GM21423 (cell line): ENCODE measurements at regions not wholly inside any gene's neighbourhood (a gene's known extent, or its start where the extent isn't known, plus 50 kb on each side); places are given as distances from the start of the nearest gene placed in this dataset.
"Not testable (repeated sequence)": the region's sequence is repeated elsewhere in the genome, so short reads cannot be mapped to it uniquely, and the experiment has no call there.

Experiments used
- ATAC-seq: cut with Tn5 transposase; IDR thresholded peaks from one replicate; pipeline ENCODE4 v1.9.1; 2021; ENCODE audit warnings: mild to moderate bottlenecking, moderate library complexity; ENCODE audit not compliant: unreplicated experiment

DNA sequence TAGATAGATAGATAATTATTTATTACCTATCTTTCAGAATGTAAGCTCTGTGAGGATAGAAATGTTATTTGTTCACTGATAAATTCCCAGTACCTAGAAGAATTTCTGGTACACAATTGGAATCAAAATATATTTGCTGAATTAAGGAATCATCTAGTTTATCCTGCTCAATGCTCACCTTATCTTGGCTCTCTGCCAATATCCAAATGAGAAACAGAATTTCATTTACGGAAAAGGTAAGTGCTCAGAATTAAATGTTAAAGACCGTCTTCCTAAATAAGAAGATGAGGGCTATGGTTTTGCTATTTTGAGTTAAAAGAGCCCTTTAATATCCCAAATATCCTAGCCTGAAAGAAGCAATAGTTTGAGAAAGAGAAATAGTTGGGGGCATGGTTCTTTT is 232.1 kb upstream of the PDE4D start:
- no peak for ATAC-seq

GRCh38 chr5:60102961-60103693 is 209.6 kb upstream of the PDE4D start:
- ATAC-seq: no peak

DNA sequence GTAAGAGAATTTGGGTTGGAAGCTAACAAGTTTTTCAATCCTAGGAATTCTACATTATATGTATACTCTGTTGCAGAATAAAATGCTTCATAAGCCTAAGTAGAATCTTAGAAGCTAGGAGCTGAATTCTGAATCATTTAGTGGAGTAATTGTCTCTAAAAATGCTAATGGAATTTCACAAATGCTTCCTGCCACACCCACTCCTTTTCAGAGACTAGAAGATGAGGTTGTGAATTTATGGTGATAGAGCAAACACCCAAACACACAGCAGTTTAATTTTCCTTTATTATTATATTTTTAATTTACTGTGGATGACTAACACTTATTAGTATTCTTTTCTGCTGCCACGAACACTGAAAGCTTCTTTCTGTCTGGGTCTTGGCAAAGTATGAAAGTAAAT is 208.0 kb upstream of the PDE4D start:
- ATAC-seq: no peak

DNA sequence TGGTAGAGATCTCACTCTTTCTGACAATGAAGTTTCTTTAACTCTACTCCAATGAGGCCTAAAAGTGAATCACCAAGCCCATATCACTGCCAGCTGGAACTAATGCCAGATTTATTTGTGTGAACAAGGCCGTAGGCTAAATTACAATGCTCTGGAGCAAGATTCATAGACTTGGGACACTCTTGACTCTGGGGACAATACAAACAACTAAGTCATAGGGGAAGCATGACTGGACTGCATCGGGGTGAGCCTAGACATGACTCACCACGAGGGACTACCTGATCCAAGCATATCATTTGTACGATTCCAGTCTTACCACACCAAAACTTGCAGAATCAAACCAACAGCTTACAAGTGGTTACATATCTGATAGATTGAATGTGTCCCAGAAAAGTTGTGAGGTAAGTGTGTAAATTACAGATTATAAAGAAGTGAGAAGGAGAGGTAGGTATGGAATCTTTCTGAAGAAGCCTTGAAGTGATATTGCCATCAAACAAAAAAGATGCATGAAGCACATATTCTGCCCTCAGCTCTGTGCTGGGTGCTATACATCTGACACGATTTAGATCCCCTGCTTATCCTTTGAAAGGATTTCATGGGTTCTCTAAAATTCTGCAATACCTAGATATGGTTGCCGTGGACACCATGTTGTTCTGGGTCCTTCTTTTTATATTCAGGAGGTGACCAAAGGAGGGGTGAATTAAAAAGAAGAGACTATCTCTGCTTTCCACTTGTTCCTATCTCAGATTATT is 199.3 kb upstream of the PDE4D start:
- no peak for ATAC-seq

- ATAC-seq: no peak
These were observed 193.1 kb upstream of the PDE4D start for GRCh38 chr5:60086583-60086982.

DNA sequence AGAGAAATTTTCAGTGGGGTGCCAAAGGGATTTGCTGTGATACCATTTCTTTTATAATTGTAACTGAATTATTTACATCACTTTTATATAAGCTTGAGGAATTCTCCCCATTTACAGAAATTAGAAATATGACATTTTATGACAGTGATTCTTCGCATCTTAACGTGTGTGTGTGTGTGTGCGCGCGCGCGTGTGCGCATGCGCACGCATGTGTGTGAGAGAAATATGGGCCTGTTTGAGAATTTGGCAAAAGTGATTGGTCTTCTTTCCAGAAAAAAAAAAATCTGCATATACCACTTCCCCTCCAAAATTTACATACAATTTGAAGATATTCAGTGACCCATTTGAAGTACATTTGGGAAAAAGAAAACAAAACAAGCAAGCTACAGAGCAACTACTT is 190.7 kb upstream of the PDE4D start:
- ATAC-seq: no peak

- no peak for ATAC-seq
These were observed 183.8 kb upstream of the PDE4D start for GRCh38 chr5:60077292-60077691.

GRCh38 chr5:60076746-60077145 is 183.2 kb upstream of the PDE4D start:
- ATAC-seq: no peak

DNA sequence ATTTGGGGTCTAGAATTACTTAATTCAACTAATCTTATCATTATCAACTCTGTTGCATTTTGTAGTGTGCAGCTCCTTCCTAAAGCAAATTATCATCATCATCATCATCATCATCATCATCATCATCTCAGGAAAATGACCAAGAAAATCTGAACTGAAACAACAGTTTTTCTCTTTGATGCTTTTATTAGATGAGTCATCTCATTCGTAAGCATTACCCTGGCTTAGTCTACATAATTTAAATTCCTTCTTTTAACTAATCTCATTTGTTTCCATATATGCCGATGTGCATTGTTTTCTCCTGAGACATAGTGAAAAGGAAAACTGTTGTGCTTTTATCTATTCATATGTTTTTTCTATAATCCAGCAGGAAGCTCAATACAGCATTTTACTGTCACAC is 173.0 kb upstream of the PDE4D start:
- ATAC-seq: no peak

- ATAC-seq: no peak
These were observed 166.9 kb upstream of the PDE4D start for GRCh38 chr5:60060389-60060788.

DNA sequence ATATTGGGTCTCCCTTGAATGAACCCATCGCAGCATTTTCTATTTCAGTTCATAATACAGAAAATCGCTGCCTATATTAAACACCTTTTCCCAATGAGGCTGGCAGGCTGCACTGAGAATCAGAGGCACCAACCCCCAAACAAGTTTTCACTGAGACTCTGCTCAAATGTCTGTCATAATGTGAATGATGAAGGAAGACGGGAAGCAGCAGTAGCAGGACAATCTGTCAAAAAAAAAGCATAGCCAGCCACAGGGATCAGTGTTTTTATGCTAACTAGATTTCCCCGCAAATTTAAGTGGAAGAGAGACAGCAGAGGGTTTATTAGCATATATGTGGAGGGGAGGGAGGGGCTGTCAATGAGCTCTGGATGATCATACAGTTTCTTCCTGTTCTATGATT is 162.7 kb upstream of the PDE4D start:
- ATAC-seq: no peak

DNA sequence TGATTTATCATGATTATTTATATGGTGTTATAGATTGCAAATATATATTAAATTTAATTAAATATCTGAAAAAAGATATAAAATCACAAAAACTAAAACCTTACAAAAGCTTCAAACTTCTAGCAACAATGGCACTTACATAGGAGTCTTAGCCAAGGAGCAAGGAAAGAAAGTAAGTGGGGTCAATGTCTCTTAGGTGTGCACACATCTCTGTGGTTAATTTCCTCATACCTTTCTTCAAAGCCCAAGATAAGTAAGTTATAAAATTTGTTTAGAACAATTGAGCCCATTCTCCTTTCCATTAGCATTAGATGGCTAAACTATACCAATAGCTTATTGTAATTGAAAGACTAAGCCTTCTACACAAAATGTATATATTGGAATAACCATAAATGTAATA is 161.6 kb upstream of the PDE4D start:
- no peak for ATAC-seq

DNA sequence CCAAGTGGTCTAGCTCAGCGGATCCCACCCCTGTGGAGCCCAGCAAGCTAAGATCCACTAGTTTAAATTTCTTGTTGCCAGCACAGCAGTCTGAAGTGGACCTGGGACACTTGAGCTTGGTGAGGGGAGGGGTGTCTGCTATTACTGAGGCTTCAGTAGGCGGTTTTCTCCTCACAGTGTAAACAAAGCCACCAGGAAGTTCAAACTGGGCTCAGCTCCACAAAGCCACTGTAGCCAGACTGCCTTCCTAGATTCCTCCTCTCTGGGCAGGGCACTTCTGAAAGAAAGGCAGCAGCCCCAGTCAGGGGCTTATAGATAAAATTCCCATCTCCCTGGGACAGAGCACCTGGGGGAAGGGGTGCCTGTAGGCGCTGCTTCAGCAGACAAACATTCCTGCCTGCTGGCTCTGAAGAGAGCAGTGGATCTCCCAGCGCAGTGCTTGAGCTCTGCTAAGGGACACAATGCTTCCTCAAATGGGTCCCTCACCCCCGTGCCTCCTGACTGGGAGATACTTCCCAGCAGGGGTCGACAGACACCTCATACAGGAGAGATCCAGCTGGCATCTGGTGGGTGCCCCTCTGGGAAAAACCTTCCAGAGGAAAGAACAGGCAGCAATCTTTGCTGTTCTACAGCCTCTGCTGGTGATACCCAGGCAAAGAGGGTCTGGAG is 148.6 kb upstream of the PDE4D start:
- not testable (repeated sequence) for ATAC-seq

DNA sequence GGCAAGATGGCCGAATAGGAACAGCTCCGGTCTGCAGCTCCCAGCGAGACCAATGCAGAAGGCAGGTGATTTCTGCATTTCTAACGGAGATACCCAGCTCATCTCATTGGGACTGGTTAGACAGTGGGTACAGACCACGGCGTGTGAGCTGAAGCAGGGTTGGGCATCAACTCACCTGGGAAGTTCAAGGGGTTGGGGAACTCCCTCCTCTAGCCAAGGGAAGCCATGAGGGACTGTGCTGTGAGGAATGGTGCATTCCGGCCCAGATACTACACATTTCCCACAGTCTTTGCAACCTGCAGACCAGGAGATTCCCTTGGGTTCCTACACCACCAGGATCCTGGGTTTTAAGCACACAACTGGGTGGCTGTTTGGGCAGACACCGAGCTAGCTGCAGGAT is 148.0 kb upstream of the PDE4D start:
- ATAC-seq: not testable (repeated sequence)

- no peak for ATAC-seq
These were observed 142.8 kb upstream of the PDE4D start for GRCh38 chr5:60036192-60036938.

- ATAC-seq: no peak
These were observed 132.6 kb upstream of the PDE4D start for GRCh38 chr5:60026161-60026560.

GRCh38 chr5:60024104-60024503 is 130.6 kb upstream of the PDE4D start:
- no peak for ATAC-seq

- no peak for ATAC-seq
These were observed 129.7 kb upstream of the PDE4D start for GRCh38 chr5:60023255-60023654.

DNA sequence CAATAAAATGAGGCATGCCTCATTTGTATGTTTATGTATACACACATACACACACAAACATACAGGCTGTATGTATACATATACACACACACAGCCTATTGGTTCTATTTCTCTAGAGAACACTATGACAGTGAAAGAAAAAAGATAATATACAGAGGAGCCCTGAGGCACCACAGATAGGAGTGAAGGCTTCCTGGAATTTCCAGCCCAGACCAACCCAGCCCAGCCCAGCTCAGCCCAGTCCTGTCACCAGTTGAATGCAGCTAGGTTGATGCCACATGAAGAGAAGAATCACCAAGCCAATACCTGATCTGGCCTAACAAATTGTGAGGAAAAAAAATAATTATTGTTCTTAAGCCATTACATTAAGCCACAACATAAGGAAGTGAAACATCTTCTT is 126.9 kb upstream of the PDE4D start:
- ATAC-seq: no peak

DNA sequence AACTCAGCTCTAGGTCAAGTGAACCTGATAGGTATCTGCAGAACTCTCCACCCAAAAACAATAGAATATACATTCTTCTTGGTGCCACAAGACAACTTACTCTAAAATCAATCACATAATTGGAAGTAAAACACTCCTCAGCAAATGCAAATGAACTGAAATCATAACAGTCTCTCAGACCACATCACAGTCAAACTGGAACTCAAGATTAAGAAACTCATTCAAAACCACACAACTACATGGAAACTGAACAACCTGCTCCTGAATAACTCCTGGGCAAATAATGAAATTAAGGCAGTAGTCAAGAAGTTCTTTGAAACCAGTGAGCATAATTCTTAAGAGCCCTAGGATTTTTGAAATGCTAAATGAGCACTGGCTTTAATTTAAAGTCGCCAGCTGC is 125.4 kb upstream of the PDE4D start:
- ATAC-seq: not testable (repeated sequence)

- ATAC-seq: no peak
These were observed 124.6 kb upstream of the PDE4D start for GRCh38 chr5:60018091-60018490.
